MM.1S (cell line): ENCODE measurements at regions not wholly inside any gene's neighbourhood (a gene's known extent, or its start where the extent isn't known, plus 50 kb on each side); places are given as distances from the start of the nearest gene placed in this dataset.

Experiments used
- EZH2 ChIP-seq: fragments of 300-600 bp; sonication (generic); optimal IDR thresholded peaks from 2 replicates; pipeline ENCODE3; 2017; ENCODE audit warnings: low read depth, mild to moderate bottlenecking, antibody characterized with exemption, low read length, mixed read lengths
- EZH2phosphoT487 ChIP-seq: fragments of 300-600 bp; sonication (generic); IDR thresholded peaks from 2 replicates; pipeline ENCODE4 v1.6.1; 2018; ENCODE audit warnings: antibody characterized with exemption, low read length
- TF ChIP-seq, protein P1 (sequence below): fragments of 300-600 bp; sonication (generic); IDR thresholded peaks from 2 replicates; pipeline ENCODE4 v1.5.1; 2016; ENCODE audit warnings: antibody characterized with exemption, low read length, mixed read lengths

DNA sequence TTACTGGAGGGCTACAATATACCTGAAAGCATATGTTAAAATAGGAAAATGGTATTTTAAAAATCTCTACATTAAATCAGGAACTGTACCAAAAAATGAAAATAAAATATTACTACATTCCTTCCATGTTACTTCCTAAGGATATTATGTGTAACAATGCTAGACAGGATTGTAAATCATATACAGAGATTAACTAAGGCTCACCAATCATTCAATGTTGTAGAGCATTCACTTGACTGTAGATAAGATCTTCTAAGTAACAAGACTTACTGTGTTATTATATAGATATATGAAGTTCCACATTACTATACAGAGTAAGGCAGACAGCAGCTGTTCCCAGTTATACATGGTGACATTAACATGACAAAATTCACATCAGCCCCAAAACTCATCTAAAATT lies 1919.1 kb upstream of the CDH9 start:
- TF ChIP-seq, protein P1, sequence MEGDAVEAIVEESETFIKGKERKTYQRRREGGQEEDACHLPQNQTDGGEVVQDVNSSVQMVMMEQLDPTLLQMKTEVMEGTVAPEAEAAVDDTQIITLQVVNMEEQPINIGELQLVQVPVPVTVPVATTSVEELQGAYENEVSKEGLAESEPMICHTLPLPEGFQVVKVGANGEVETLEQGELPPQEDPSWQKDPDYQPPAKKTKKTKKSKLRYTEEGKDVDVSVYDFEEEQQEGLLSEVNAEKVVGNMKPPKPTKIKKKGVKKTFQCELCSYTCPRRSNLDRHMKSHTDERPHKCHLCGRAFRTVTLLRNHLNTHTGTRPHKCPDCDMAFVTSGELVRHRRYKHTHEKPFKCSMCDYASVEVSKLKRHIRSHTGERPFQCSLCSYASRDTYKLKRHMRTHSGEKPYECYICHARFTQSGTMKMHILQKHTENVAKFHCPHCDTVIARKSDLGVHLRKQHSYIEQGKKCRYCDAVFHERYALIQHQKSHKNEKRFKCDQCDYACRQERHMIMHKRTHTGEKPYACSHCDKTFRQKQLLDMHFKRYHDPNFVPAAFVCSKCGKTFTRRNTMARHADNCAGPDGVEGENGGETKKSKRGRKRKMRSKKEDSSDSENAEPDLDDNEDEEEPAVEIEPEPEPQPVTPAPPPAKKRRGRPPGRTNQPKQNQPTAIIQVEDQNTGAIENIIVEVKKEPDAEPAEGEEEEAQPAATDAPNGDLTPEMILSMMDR, result no peak
- TF ChIP-seq EZH2 (no peak), EZH2phosphoT487 (no peak)
